ENCODE measurements at regions not wholly inside any gene's neighbourhood (a gene's known extent, or its start where the extent isn't known, plus 50 kb on each side); places are given as distances from the start of the nearest gene placed in this dataset.

GRCh38 chr2:65730186-65730585, 297.8 kb upstream of the SPRED2 start:
- no peaks in the 10 kb centered on the region for H3K27me3 ChIP-seq (replicated peaks; ENCODE audit: insufficient read depth)
- DNase-seq (ENCODE audit: low spot score): no peak
- no peaks in the 10 kb centered on the region for H3K9me3 ChIP-seq
- no peak overlapping the region for H3K4me3 ChIP-seq
- H3K4me1 ChIP-seq (ENCODE audit: control insufficient read depth in 1 of 2, low read depth in 2 of 2): no peaks in the 10 kb centered on the region
- no peak overlapping the region for H3K27ac ChIP-seq
- no peak for ATAC-seq (ENCODE audit: insufficient number of reproducible peaks, low FRiP score, low read depth)
- H3K36me3 ChIP-seq: no peaks in the 10 kb centered on the region
- TF ChIP-seq CTCF (IDR thresholded peaks at IDR 0.05): no peak

GRCh38 chr2:65729246-65729645, 296.8 kb upstream of the SPRED2 start:
- TF ChIP-seq CTCF (IDR thresholded peaks at IDR 0.05): no peak
- DNase-seq (ENCODE audit: low spot score) (no peak), ATAC-seq (ENCODE audit: insufficient number of reproducible peaks, low FRiP score, low read depth) (no peak)
- no peaks in the 10 kb centered on the region for H3K4me1 ChIP-seq (ENCODE audit: control insufficient read depth in 1 of 2, low read depth in 2 of 2)
- H3K27me3 ChIP-seq (replicated peaks; ENCODE audit: insufficient read depth): no peaks in the 10 kb centered on the region
- no peak overlapping the region for H3K27ac ChIP-seq
- H3K36me3 ChIP-seq: no peaks in the 10 kb centered on the region
- H3K9me3 ChIP-seq: no peaks in the 10 kb centered on the region
- no peak overlapping the region for H3K4me3 ChIP-seq

DNA sequence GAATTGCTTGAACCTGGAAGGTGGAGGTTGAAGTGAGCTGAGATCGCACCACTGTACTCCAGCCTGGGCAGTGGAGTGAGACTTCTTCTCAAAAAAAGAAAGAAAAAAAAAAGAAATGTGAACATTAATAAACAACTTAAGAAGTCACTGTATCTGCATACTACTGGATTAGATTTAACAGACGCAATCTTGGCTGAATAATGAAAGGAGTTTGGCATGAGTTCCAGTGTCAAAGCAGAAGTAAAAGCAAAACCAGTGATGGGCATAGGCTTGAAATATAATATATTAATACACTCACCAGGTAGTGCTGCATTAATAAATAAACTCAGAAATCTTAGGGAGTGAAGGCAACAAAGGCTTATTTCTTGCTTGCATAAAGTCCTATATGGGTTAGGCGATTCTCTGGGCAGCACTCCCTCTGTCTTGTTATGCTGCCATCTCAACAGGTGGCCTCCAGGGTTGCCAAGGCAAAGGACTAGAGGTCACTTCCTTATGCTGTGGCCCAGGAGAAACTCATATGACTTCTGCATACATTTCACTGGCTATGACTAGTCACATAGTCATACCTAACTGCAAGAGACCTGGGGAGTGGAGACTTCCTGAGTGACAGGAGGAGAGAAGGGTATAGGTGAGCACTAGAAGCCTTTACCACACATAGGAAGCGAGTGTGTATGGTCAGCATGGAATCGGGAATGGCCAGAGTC, 296.2 kb upstream of the SPRED2 start:
- H3K27ac ChIP-seq: no peak overlapping the region
- no peak overlapping the region for H3K4me3 ChIP-seq
- DNase-seq (ENCODE audit: low spot score): no peak
- ATAC-seq (ENCODE audit: insufficient number of reproducible peaks, low FRiP score, low read depth): no peak
- H3K27me3 ChIP-seq (replicated peaks; ENCODE audit: insufficient read depth): no peaks in the 10 kb centered on the region
- no peak for TF ChIP-seq CTCF (IDR thresholded peaks at IDR 0.05)
- H3K9me3 ChIP-seq: no peaks in the 10 kb centered on the region
- no peaks in the 10 kb centered on the region for H3K36me3 ChIP-seq
- no peaks in the 10 kb centered on the region for H3K4me1 ChIP-seq (ENCODE audit: control insufficient read depth in 1 of 2, low read depth in 2 of 2)

- ATAC-seq (ENCODE audit: insufficient number of reproducible peaks, low FRiP score, low read depth) (no peak), DNase-seq (ENCODE audit: low spot score) (no peak)
- Histone ChIP-seq H3K4me1 (ENCODE audit: control insufficient read depth in 1 of 2, low read depth in 2 of 2) (no peaks in the 10 kb centered on the region), H3K36me3 (no peaks in the 10 kb centered on the region), H3K9me3 (no peaks in the 10 kb centered on the region), H3K27ac (no peak overlapping the region), H3K27me3 (replicated peaks; ENCODE audit: insufficient read depth) (no peaks in the 10 kb centered on the region), H3K4me3 (no peak overlapping the region)
- no peak for TF ChIP-seq CTCF (IDR thresholded peaks at IDR 0.05)
Measured at GRCh38 chr2:65727816-65728215, 295.4 kb upstream of the SPRED2 start.

DNA sequence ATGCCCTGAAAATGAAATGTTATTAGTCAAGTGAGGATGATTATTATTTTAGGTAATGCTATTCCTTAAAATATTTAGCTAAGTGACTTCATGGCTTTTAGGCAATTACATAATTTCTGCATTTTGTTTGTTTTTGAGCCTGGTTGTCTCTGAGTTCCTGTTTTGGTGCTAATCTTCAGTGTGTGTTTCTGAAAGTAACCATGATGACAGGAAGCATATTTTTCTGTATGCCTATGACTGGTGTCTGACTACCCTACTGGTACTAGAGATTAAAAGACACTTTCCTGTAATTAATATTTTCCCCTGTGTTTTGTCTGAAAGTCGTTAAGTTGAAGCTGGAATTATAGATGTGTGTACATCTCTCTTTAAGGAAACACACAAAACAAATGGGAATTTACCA, 295.0 kb upstream of the SPRED2 start:
- DNase-seq (ENCODE audit: low spot score) (no peak), ATAC-seq (ENCODE audit: insufficient number of reproducible peaks, low FRiP score, low read depth) (no peak)
- Histone ChIP-seq H3K27ac (no peak overlapping the region), H3K27me3 (replicated peaks; ENCODE audit: insufficient read depth) (no peaks in the 10 kb centered on the region), H3K9me3 (no peaks in the 10 kb centered on the region), H3K36me3 (no peaks in the 10 kb centered on the region), H3K4me1 (ENCODE audit: control insufficient read depth in 1 of 2, low read depth in 2 of 2) (no peaks in the 10 kb centered on the region), H3K4me3 (no peak overlapping the region)
- TF ChIP-seq CTCF (IDR thresholded peaks at IDR 0.05): no peak
